ENCODE measurements at regions not wholly inside any gene's neighbourhood (a gene's known extent, or its start where the extent isn't known, plus 50 kb on each side); places are given as distances from the start of the nearest gene placed in this dataset.
A peak's percentile ranks its signal among the peaks of the same experiment; 100 is the strongest.

GRCh38 chr4:108519208-108519833, 101.1 kb upstream of the RPL34 start:
- no peak overlapping the region for H3K4me3 ChIP-seq
- no peak overlapping the region for H3K27ac ChIP-seq
- no peaks in the 10 kb centered on the region for H3K36me3 ChIP-seq
- H3K27me3 ChIP-seq = no peaks in the 10 kb centered on the region
- no peak for TF ChIP-seq CTCF (IDR thresholded peaks at IDR 0.05; ENCODE audit: low read depth, low read length)
- no peaks in the 10 kb centered on the region for H3K4me1 ChIP-seq (ENCODE audit: low read depth)
- DNase-seq (ENCODE audit: low read depth in 1 of 2, low spot score in 1 of 2) = no peak
- H3K9me3 ChIP-seq (ENCODE audit: low read depth) = no peaks in the 10 kb centered on the region

GRCh38 chr4:108512615-108513505, 107.5 kb upstream of the RPL34 start:
- Histone ChIP-seq H3K27ac (no peak overlapping the region), H3K27me3 (peaks cover 5% of the 10 kb centered on the region), H3K9me3 (ENCODE audit: low read depth) (no peaks in the 10 kb centered on the region), H3K36me3 (no peaks in the 10 kb centered on the region), H3K4me1 (ENCODE audit: low read depth) (no peaks in the 10 kb centered on the region), H3K4me3 (no peak overlapping the region)
- DNase-seq (ENCODE audit: low read depth in 1 of 2, low spot score in 1 of 2) = peak; percentile 56 to 81
- peak; percentile 40 for TF ChIP-seq CTCF (IDR thresholded peaks at IDR 0.05; ENCODE audit: low read depth, low read length)

- H3K27me3 ChIP-seq = peaks cover 5% of the 10 kb centered on the region
- no peak for DNase-seq (ENCODE audit: low read depth in 1 of 2, low spot score in 1 of 2)
- H3K9me3 ChIP-seq (ENCODE audit: low read depth) = no peaks in the 10 kb centered on the region
- no peaks in the 10 kb centered on the region for H3K36me3 ChIP-seq
- no peak overlapping the region for H3K27ac ChIP-seq
- no peak overlapping the region for H3K4me3 ChIP-seq
- no peak for TF ChIP-seq CTCF (IDR thresholded peaks at IDR 0.05; ENCODE audit: low read depth, low read length)
- H3K4me1 ChIP-seq (ENCODE audit: low read depth) = no peaks in the 10 kb centered on the region
These were observed 108.8 kb upstream of the RPL34 start for GRCh38 chr4:108511618-108512017.

- Histone ChIP-seq H3K4me1 (ENCODE audit: low read depth) (no peaks in the 10 kb centered on the region), H3K27ac (no peak overlapping the region), H3K36me3 (no peaks in the 10 kb centered on the region), H3K9me3 (ENCODE audit: low read depth) (no peaks in the 10 kb centered on the region), H3K27me3 (no peaks in the 10 kb centered on the region), H3K4me3 (no peak overlapping the region)
- no peak for DNase-seq (ENCODE audit: low read depth in 1 of 2, low spot score in 1 of 2)
- no peak for TF ChIP-seq CTCF (IDR thresholded peaks at IDR 0.05; ENCODE audit: low read depth, low read length)
These were observed 118.0 kb upstream of the RPL34 start for GRCh38 chr4:108502356-108502755.

GRCh38 chr4:108498925-108499324, 121.5 kb upstream of the RPL34 start:
- no peaks in the 10 kb centered on the region for H3K9me3 ChIP-seq (ENCODE audit: low read depth)
- TF ChIP-seq CTCF (IDR thresholded peaks at IDR 0.05; ENCODE audit: low read depth, low read length) = no peak
- H3K27me3 ChIP-seq = no peaks in the 10 kb centered on the region
- H3K36me3 ChIP-seq = no peaks in the 10 kb centered on the region
- no peaks in the 10 kb centered on the region for H3K4me1 ChIP-seq (ENCODE audit: low read depth)
- no peak overlapping the region for H3K27ac ChIP-seq
- DNase-seq (ENCODE audit: low read depth in 1 of 2, low spot score in 1 of 2) = no peak
- H3K4me3 ChIP-seq = no peak overlapping the region

Data from cardiac muscle cell (in vitro differentiated cells and primary cell).